GM18873 (cell line): ENCODE measurements at regions not wholly inside any gene's neighbourhood (a gene's known extent, or its start where the extent isn't known, plus 50 kb on each side); places are given as distances from the start of the nearest gene placed in this dataset.

Experiments used
- ATAC-seq: cut with Tn5 transposase; IDR thresholded peaks from one replicate; pipeline ENCODE4 v1.9.1; 2021; ENCODE audit warnings: mild to moderate bottlenecking, moderate library complexity, moderate number of reproducible peaks; ENCODE audit not compliant: unreplicated experiment, low FRiP score

DNA sequence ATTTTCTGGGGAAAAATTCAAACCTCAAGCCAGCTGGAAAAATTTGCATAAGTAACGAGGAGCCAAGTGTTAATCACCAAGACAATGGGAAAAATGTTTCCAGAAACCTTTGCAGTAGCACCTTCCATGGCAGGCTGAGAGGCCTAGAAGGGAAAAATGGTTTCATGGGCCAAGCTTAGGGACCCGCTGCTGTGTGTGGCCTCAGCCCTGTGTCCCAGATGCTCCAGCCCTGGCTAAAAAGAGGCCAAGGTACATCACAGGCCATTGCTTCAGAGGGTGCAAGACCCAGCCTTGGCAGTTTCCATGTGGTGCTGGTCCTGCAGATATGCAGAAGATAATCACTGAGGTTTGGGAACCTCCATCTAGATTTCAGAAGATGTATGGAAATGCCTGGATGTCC, 98.3 kb upstream of the NWD2 start:
- ATAC-seq: no peak

DNA sequence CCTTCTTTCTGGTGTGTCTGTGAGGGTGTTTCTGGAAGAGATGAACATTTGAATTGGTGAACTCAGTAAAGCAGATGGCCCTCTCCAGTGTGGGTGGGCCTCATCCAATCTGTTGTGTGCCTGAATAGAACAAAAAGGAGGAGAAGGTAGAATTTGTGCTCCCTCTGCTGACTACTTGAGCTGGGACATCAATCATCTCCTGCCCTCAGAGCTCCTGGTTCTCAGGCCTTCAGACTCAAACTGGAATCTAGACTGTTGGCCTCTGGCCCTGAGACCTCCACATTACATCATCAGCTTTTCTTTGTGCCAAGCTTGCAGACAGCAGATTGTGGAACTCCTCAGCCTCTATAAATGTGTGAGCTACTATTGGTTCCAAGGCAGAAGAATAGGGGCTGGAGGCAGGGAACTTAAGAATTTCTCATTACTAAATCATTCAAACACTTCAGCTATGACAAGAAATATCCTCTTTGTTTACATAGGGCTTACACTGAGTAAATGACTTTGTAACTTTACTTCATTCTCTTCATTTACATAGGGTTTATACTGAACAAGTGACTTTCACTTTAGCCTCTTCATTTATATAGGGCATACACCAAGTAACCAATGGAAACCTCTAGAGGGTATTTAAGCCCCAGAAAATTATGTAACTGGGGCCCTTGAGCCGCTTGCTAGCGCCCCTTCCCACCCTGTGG, 86.9 kb upstream of the NWD2 start:
- no peak for ATAC-seq

DNA sequence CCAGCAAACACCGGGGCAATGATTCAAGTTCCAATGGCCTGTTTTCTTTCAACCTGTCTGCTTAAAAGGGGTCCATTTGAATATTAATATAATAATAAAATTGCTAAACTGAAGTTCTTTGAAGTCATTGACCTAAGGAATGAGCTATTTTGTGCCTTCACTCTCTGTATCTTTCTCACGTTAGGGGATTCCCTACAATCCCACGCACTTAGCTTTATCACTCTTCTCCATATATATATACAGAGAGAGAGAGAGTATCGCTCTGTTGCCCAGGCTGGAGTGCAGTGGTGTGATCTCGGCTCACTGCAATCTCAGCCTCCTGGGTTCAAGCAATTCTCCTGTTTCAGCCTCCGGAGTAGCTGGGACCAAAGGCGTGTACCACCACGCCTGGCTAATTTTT, 83.9 kb upstream of the NWD2 start:
- no peak for ATAC-seq

DNA sequence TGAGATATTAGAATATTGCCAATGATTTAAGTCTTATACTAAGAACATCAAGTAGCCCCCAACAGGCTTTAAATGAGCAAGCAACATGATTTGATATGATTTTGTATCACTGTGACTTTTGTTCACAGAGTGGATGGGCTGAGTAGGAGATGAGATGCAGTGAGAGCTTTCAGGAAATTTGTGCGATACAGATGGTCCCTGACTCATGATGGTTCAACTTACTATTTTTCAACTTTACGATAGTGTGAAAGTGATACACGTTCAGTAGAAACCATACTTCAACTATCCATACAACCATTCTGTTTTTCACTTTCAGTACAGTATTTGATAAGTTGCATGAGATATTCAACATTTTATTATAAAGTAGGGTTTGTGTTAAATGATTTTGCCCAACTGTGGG, 78.7 kb upstream of the NWD2 start:
- no peak for ATAC-seq

DNA sequence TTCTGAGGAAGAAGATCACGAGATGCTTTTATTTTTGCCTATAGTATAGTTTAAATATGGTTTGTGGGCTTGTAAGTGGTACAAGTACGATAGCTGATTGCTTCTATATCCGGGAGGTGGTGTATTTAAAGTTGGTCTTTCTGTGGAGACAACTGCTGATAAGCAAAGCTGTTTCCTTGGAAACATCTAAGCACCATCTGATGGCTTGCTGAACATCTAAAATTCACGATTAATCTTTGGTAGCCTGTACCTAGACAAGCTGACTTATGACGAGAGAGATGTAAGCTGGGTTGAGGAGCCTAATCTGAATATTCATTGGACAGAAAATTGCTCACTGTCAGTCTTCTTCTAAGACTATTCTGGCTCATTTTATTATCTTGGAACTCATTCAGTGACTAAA, 74.6 kb upstream of the NWD2 start:
- ATAC-seq: no peak

DNA sequence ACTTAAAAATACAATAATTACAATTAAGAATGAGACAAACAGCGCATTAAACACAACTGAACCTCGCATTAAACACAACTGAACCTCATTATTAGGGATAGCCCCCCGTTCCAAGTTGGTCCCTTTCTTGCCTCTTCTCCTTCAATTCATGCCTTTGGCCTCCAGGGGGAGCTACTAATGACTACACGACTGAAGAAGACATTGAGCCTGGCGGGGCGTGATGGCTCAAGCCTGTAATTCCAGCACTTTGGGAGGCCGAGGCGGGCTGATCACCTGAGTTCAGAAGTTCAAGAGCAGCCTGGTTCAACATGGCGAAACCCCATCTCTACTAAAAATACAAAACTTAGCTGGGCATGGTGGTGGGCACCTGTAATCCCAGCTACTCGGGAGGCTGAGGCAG, 56.4 kb upstream of the NWD2 start:
- ATAC-seq: no peak
